Sigmoid colon (tissue), 6 donors: ENCODE measurements at regions not wholly inside any gene's neighbourhood (a gene's known extent, or its start where the extent isn't known, plus 50 kb on each side); places are given as distances from the start of the nearest gene placed in this dataset.

Source experiments
- DNase-seq: peaks from one replicate; pipeline ENCODE4 v3.0.0-alpha.2; 2019
- H3K27ac ChIP-seq, 4 donors: fragments of 200-600 bp; sonication (generic); one replicate each; pipeline ENCODE4 v1.5.1; 2016 to 2019; ENCODE audit warnings: mild to moderate bottlenecking in 1 of 4
- H3K27me3 ChIP-seq, 3 donors: fragments of 200-600 bp; sonication (generic); one replicate each; pipeline ENCODE4 v1.5.1; 2019; ENCODE audit warnings: mild to moderate bottlenecking in 1 of 3
- H3K36me3 ChIP-seq, 4 donors: fragments of 200-600 bp; sonication (generic); one replicate each; pipeline ENCODE4 v1.5.1; 2016 to 2019
- H3K4me1 ChIP-seq, 4 donors: fragments of 200-600 bp; sonication (generic); one replicate each; pipeline ENCODE4 v1.5.1; 2017 to 2019
- H3K4me3 ChIP-seq, 4 donors: fragments of 200-600 bp; sonication (generic); one replicate each; pipeline ENCODE4 v1.5.1; 2017 to 2019; ENCODE audit warnings: mild to moderate bottlenecking in 2 of 4, moderate library complexity in 1 of 4
- H3K9me3 ChIP-seq, 4 donors: fragments of 200-600 bp in 3 of 4; sonication (generic) in 3 of 4; one replicate each; pipeline versions ENCODE4 v1.5.1 to v1.6.1; 2013 to 2019
- CTCF ChIP-seq, 4 experiments: fragments of 450-650 bp in 3 of 4; fragments of 200-600 bp in 1 of 4; IDR thresholded peaks; one replicate each; pipeline ENCODE4 v1.5.1; 2016 to 2019; ENCODE audit warnings: antibody characterized with exemption in 4 of 4, mild to moderate bottlenecking in 3 of 4, moderate library complexity in 2 of 4
- EP300 ChIP-seq, 4 donors: sonication (generic); formaldehyde crosslinking; IDR thresholded peaks; one replicate each; pipeline ENCODE4 v1.6.1; 2017; ENCODE audit warnings: antibody characterized with exemption in 4 of 4
- POLR2A ChIP-seq, 2 donors: fragments of 450-650 bp; IDR thresholded peaks; one replicate each; pipeline ENCODE4 v1.6.1; 2016; ENCODE audit warnings: antibody characterized with exemption in 2 of 2, mild to moderate bottlenecking in 2 of 2, moderate library complexity in 2 of 2
- POLR2AphosphoS5 ChIP-seq, 4 donors: sonication (generic); formaldehyde crosslinking; IDR thresholded peaks; one replicate each; pipeline ENCODE4 v1.6.1; 2017; ENCODE audit warnings: antibody characterized with exemption in 4 of 4
- WGBS, 2 donors: extraction: QIAGEN DNeasy Blood & Tissue Kit; methylation state at CpG; one replicate each; pipeline ENCODE4 v1.1.7; 2013; 5-methylcytosine and 5-hydroxymethylcytosine counted together
- intact Hi-C: fragments of 100-400 bp; cut with DNase I; formaldehyde crosslinking; loops from one replicate; pipeline ENCODE4 v1.15.1; 2023
- small RNA-seq, 3 donors: library from RNA; depleted of rRNA; stranded (forward); fragments of <200 nt; gene quantifications; one replicate each; pipeline ENCODE3, GENCODE V24; 2016
- donor health status: healthy with polysubstance abuse.
- donor health status: healthy.

- Histone ChIP-seq H3K36me3 (no peaks in the 10 kb centered on the region), H3K4me3 (no peak overlapping the region), H3K4me1 (peaks cover 0 to 5% (median 2%) of the 10 kb centered on the region in 4 donors), H3K27me3 (no peaks in the 10 kb centered on the region), H3K9me3 (no peaks in the 10 kb centered on the region), H3K27ac (no peak overlapping the region)
- intact Hi-C loops, result no loop called here
- WGBS, 2 donors, result 53 to 72% methylated on average over 2 of the region's 2 CpGs
- TF ChIP-seq POLR2AphosphoS5 (IDR thresholded peaks at IDR 0.05) (no peak), POLR2A (IDR thresholded peaks at IDR 0.05) (no peak), EP300 (IDR thresholded peaks at IDR 0.05) (no peak), CTCF (IDR thresholded peaks at IDR 0.05) (no peak)
- DNase-seq, result no peak
Measured at GRCh38 chr5:114310666-114311065, 51.2 kb upstream of the KCNN2 start.

DNA sequence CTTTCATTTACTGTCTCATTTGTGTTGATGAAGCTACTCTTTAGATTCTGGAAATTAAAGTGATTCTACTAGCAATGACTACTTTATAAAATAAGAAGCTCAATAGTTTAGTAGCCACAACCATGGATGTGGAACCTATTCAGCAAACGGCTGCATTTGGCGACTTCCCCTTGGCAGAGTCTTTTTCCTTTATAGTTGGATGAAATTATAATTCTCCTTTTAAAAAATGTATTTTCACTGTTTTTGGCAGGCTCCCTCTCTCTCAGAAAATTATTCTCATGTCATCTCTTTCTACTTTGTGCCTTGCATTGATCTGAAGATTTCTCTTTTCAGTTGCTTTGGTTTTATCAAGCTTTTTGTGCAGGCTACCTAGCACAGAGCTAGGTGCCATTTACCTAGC is 50.6 kb upstream of the KCNN2 start:
- Histone ChIP-seq H3K36me3 (no peaks in the 10 kb centered on the region), H3K4me3 (no peak overlapping the region), H3K27me3 (no peaks in the 10 kb centered on the region), H3K4me1 (peaks cover 0 to 5% (median 2%) of the 10 kb centered on the region in 4 donors), H3K9me3 (no peaks in the 10 kb centered on the region), H3K27ac (no peak overlapping the region)
- TF ChIP-seq POLR2A (IDR thresholded peaks at IDR 0.05), result no peak
- TF ChIP-seq POLR2AphosphoS5 (IDR thresholded peaks at IDR 0.05), result no peak
- TF ChIP-seq EP300 (IDR thresholded peaks at IDR 0.05), result no peak
- TF ChIP-seq CTCF (IDR thresholded peaks at IDR 0.05), result no peak
- intact Hi-C loops, result no loop called here
- DNase-seq, result no peak
- WGBS, 2 donors, result 85 to 89% methylated on average over 2 of the region's 2 CpGs

DNA sequence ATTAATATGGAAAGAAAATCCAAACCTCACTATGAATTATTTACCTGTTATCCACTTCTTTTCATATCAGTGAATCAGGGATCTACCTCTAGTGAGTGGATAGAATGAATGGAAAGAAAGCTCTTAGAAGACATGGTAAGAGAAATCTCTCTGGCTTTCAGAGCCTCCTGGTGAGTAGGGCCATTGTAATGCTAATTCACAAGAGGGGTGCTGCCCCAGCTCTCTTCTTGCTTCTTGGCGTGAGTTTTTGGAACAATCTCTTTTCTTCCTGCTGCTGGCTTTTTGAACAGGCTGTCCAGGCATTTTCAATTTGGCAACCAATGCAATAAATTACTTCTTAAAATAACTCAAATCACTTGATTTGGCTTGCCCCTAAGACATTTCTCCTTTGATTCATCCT is 49.9 kb upstream of the KCNN2 start:
- no peaks in the 10 kb centered on the region for H3K9me3 ChIP-seq
- intact Hi-C loops, result no loop called here
- no peak for TF ChIP-seq POLR2A (IDR thresholded peaks at IDR 0.05)
- no peak for TF ChIP-seq CTCF (IDR thresholded peaks at IDR 0.05)
- no peak for TF ChIP-seq EP300 (IDR thresholded peaks at IDR 0.05)
- no peak for TF ChIP-seq POLR2AphosphoS5 (IDR thresholded peaks at IDR 0.05)

More for the DNA sequence above, 49.9 kb upstream of the KCNN2 start:
- no peak for DNase-seq
- Histone ChIP-seq H3K36me3 (no peaks in the 10 kb centered on the region), H3K4me1 (peaks cover 0 to 5% (median 2%) of the 10 kb centered on the region in 4 donors), H3K4me3 (no peak overlapping the region), H3K27ac (no peak overlapping the region), H3K27me3 (no peaks in the 10 kb centered on the region)
- 73 to 89% methylated on average over 1 of the region's 1 CpG for WGBS, 2 donors

Small RNAs in the stretch of these regions (small RNA-seq; reads per million reads assigned to genes)
- gene RN7SKP89, result 0 reads per million in 3 donors
